ENCODE measurements at regions not wholly inside any gene's neighbourhood (a gene's known extent, or its start where the extent isn't known, plus 50 kb on each side); places are given as distances from the start of the nearest gene placed in this dataset.

DNA sequence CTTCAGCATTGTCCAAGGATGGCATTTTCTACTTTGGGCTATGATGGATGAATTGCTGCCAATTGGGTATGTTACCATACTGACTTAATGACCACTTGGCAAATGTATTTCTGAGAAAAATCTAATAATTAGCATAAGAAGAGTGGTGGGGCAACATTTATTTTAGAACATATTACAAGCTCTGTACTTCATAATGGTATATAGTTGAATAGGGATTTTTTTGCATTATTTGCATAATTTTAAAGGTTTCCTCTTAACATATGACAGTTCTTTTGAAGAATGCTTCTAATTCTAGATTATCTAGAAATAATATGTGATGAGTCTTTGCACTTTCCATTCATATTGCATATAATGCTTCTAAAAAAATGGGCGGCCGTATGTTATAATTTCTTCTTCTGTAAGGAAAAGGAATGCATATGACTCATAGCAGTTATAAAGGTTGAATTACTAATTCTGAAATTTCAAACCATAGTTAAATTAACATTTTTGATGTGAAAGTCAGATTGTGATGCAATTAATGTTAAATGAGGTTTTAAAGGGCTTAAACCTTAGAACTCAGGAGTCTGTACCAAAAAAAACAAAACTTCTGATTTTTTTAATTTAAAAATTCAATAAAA, 1652.3 kb upstream of the SLC39A10 start:
- H3K4me3 ChIP-seq (ENCODE audit: low read depth, poor library complexity, severe bottlenecking) = no peak overlapping the region
- 83 to 88% methylated on average over 2 of the region's 2 CpGs for WGBS, 2 donors
- TF ChIP-seq, protein P1, sequence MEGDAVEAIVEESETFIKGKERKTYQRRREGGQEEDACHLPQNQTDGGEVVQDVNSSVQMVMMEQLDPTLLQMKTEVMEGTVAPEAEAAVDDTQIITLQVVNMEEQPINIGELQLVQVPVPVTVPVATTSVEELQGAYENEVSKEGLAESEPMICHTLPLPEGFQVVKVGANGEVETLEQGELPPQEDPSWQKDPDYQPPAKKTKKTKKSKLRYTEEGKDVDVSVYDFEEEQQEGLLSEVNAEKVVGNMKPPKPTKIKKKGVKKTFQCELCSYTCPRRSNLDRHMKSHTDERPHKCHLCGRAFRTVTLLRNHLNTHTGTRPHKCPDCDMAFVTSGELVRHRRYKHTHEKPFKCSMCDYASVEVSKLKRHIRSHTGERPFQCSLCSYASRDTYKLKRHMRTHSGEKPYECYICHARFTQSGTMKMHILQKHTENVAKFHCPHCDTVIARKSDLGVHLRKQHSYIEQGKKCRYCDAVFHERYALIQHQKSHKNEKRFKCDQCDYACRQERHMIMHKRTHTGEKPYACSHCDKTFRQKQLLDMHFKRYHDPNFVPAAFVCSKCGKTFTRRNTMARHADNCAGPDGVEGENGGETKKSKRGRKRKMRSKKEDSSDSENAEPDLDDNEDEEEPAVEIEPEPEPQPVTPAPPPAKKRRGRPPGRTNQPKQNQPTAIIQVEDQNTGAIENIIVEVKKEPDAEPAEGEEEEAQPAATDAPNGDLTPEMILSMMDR (IDR thresholded peaks at IDR 0.05) = no peak
- no peak for TF ChIP-seq POLR2A (IDR thresholded peaks at IDR 0.05)
- intact Hi-C loops (cut with DNase I; ENCODE audit: low total_unique reads) = no loop called here
- no peak for DNase-seq (ENCODE audit: low spot score in 2 of 2)

DNA sequence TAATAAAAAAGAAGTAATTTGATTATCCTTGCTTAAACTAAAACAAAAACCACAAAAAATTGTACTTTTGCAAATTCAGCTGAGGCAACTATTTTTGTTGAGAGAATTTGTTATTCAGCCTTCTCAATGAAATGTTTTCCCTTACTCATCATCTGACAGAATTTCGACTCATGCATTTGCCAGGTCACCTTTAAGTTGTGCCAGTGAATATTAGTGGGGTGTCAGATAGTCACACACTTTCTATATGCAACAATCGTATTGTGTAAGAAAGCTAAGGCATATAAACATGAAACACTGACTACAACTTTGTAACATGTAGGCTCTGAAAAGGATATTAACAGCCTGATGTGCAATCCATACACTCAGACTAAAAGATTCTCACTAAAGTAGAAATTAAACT, 1653.1 kb upstream of the SLC39A10 start:
- DNase-seq (ENCODE audit: low spot score in 2 of 2) = no peak
- no peak for TF ChIP-seq POLR2A (IDR thresholded peaks at IDR 0.05)
- TF ChIP-seq, protein P1 (IDR thresholded peaks at IDR 0.05) = no peak
- no peak overlapping the region for H3K4me3 ChIP-seq (ENCODE audit: low read depth, poor library complexity, severe bottlenecking)
- 81 to 82% methylated on average over 2 of the region's 2 CpGs for WGBS, 2 donors
- intact Hi-C loops (cut with DNase I; ENCODE audit: low total_unique reads) = no loop called here

DNA sequence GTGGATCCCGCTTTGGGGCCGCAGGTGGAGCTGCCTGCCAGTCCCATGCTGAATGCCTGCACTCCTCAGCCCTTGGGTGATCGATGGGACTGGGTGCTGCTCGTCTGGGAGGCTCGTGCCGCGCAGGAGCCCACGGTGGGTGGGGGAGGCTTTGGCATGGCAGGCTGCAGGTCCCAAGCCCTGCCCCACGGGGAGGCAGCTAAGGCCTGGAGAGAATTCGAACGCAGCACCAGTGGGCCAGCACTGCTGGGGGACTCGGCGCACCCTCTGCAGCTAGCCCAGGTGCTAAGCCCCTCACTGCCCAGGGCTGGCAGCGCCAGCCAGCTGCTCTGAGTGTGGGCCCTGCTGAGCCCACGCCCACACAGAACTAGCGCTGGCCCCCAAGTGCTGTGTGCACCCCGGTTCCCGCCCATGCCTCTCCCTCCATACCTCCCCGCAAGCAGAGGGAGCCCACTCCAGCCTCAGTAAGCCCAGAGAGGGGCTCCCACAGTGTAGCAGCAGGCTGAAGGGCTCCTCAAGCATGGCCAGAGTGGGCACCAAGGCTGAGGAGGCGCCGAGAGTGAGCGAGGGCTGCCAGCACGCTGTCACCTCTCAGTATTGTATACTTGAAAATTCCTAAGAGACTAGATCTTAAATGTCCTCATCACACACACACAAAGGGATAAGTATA, 1654.2 kb upstream of the SLC39A10 start:
- intact Hi-C loops (cut with DNase I; ENCODE audit: low total_unique reads) = no loop called here
- WGBS, 2 donors = 82 to 85% methylated on average over 17 to 20 of the region's 23 CpGs

DNA sequence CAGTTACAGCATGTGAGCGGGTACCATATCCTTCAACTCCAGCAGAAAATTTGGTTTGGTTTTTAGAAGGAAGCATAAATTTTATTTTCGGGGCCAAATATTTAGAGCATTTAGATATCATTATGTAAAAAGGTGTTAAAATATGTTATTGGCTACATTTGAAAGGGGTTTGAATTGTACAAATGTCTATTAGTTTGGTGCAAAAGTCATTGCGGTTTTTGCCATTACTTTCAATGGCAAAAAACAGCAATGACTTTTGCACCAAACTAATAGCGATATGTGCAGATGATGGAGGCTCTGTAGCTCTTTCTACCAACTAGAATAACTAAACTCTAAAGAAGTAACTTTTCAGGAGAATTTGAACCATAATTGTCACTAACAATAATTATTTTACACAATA, 1666.2 kb upstream of the SLC39A10 start:
- WGBS, 2 donors = 68 to 80% methylated on average over 4 of the region's 4 CpGs
- TF ChIP-seq, protein P1 (IDR thresholded peaks at IDR 0.05) = no peak
- TF ChIP-seq POLR2A (IDR thresholded peaks at IDR 0.05) = no peak
- DNase-seq (ENCODE audit: low spot score in 2 of 2) = no peak
- H3K4me3 ChIP-seq (ENCODE audit: low read depth, poor library complexity, severe bottlenecking) = no peak overlapping the region
- intact Hi-C loops (cut with DNase I; ENCODE audit: low total_unique reads) = no loop called here

More for the DNA sequence above, 1654.2 kb upstream of the SLC39A10 start:
- DNase-seq (ENCODE audit: low spot score in 2 of 2) = peak in 1 of 2 donors; percentile 45
- H3K4me3 ChIP-seq (ENCODE audit: low read depth, poor library complexity, severe bottlenecking) = no peak overlapping the region
- TF ChIP-seq, protein P1 (IDR thresholded peaks at IDR 0.05) = no peak
- TF ChIP-seq POLR2A (IDR thresholded peaks at IDR 0.05) = no peak

DNA sequence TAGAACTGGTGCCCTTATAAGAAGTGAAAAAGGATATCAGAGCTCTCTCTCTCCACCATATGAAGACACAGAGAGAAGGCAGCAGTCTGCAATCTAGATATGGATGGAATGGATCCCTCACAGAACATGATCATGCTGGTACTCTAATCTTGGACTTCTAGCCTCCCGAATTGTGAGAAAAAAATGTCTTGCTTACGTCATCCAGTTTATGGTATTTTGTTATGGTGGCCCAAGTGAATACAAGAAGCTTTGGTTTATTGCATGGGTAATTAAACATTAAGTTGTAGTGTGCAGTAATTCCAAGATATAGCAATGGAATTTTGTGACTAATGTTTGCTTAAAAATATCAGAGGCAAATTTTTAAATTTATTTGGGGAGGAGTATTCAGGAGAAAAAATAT, 1667.4 kb upstream of the SLC39A10 start:
- intact Hi-C loops (cut with DNase I; ENCODE audit: low total_unique reads) = no loop called here

More for the DNA sequence above, 1667.4 kb upstream of the SLC39A10 start:
- no peak overlapping the region for H3K4me3 ChIP-seq (ENCODE audit: low read depth, poor library complexity, severe bottlenecking)
- no peak for TF ChIP-seq POLR2A (IDR thresholded peaks at IDR 0.05)
- TF ChIP-seq, protein P1 (IDR thresholded peaks at IDR 0.05) = no peak
- WGBS, 2 donors = 83 to 89% methylated on average over 2 of the region's 2 CpGs
- no peak for DNase-seq (ENCODE audit: low spot score in 2 of 2)

Measured in lower leg skin (tissue), 4 donors.